ENCODE measurements at regions not wholly inside any gene's neighbourhood (a gene's known extent, or its start where the extent isn't known, plus 50 kb on each side); places are given as distances from the start of the nearest gene placed in this dataset.

- TF ChIP-seq POLR2A (IDR thresholded peaks at IDR 0.05) = no peak
- no peak for TF ChIP-seq CTCF (IDR thresholded peaks at IDR 0.05)
Measured at GRCh38 chr1:88503646-88504045, 180.4 kb upstream of the PKN2 start.
